ENCODE measurements at regions not wholly inside any gene's neighbourhood (a gene's known extent, or its start where the extent isn't known, plus 50 kb on each side); places are given as distances from the start of the nearest gene placed in this dataset.

GRCh38 chr2:212945526-212945925 lies 205.9 kb downstream of the IKZF2 start:
- TF ChIP-seq POLR2A (IDR thresholded peaks at IDR 0.05) (no peak), POLR2AphosphoS5 (IDR thresholded peaks at IDR 0.05) (no peak), CTCF (IDR thresholded peaks at IDR 0.05) (no peak)
- H3K27ac ChIP-seq, result no peak overlapping the region
- intact Hi-C loops (cut with DNase I), result no loop called here
- WGBS, result 39% methylated on average over 3 of the region's 3 CpGs
- H3K27me3 ChIP-seq (replicated peaks; ENCODE audit: insufficient read depth), result no peaks in the 10 kb centered on the region
- no peak for DNase-seq (ENCODE audit: low spot score)
- no peaks in the 10 kb centered on the region for H3K36me3 ChIP-seq
- no peak overlapping the region for H3K4me3 ChIP-seq
- no peaks in the 10 kb centered on the region for H3K9me3 ChIP-seq
- H3K4me1 ChIP-seq (replicated peaks), result no peaks in the 10 kb centered on the region

DNA sequence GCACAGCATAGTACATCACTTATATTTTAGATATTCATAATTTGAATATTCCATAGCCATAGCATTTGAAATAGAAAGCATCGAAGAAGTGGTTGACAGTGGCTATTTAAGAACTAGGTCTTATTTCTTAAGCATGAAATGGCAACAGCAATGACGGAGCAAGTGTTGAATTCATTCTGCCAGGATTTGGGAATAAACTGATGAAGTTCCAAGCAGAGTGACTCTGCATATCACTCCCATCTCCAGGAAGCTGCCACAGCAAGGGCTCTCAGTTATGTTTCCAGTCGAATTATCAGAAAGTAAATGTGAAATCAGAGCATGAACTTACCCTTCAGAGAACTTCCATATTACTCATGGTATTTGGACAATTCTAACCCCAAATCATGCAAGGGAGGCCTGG lies 208.1 kb downstream of the IKZF2 start:
- TF ChIP-seq CTCF (IDR thresholded peaks at IDR 0.05) (no peak), POLR2AphosphoS5 (IDR thresholded peaks at IDR 0.05) (no peak), POLR2A (IDR thresholded peaks at IDR 0.05) (no peak)
- Histone ChIP-seq H3K27ac (no peak overlapping the region), H3K4me1 (replicated peaks) (peaks cover 4% of the 10 kb centered on the region), H3K27me3 (replicated peaks; ENCODE audit: insufficient read depth) (no peaks in the 10 kb centered on the region), H3K9me3 (no peaks in the 10 kb centered on the region), H3K36me3 (no peaks in the 10 kb centered on the region), H3K4me3 (no peak overlapping the region)
- 88% methylated on average over 3 of the region's 3 CpGs for WGBS
- intact Hi-C loops (cut with DNase I), result no loop called here
- no peak for DNase-seq (ENCODE audit: low spot score)

- Histone ChIP-seq H3K27me3 (replicated peaks; ENCODE audit: insufficient read depth) (no peaks in the 10 kb centered on the region), H3K27ac (peak overlapping the region; percentile 57 to 59), H3K4me3 (no peak overlapping the region), H3K4me1 (replicated peaks) (peaks cover 4% of the 10 kb centered on the region), H3K36me3 (no peaks in the 10 kb centered on the region), H3K9me3 (no peaks in the 10 kb centered on the region)
- 67% methylated on average over 2 of the region's 2 CpGs for whole genome bisulfite sequencing
- DNase-seq (ENCODE audit: low spot score), result no peak
- intact Hi-C loops (cut with DNase I), result no loop called here
- TF ChIP-seq POLR2AphosphoS5 (IDR thresholded peaks at IDR 0.05) (no peak), CTCF (IDR thresholded peaks at IDR 0.05) (no peak)
Measured at GRCh38 chr2:212941361-212941760, 210.1 kb downstream of the IKZF2 start.

DNA sequence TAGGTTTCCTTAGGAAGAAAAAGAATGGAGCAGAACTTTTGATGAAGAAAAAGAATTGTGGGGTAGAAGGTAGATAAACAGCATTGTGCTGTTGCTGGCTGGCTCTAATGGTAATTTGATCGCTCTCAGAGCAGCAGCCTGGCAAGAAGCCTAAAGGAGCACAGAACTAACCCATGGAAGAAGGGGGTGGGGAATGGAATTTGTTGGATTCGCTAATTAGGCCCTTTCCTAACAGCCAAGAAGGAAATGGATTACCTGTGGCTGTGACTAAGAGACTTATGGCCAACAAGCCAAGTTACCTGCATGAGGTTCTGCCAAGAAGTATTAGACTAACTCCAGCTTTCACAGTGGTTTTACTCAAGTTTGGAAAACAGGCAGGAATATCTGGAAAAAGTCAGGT lies 210.6 kb downstream of the IKZF2 start:
- H3K9me3 ChIP-seq, result no peaks in the 10 kb centered on the region
- no peak overlapping the region for H3K4me3 ChIP-seq
- 11% methylated on average over 2 of the region's 2 CpGs for WGBS
- peak; percentile 68 for DNase-seq (ENCODE audit: low spot score)
- H3K4me1 ChIP-seq (replicated peaks), result peaks cover 4% of the 10 kb centered on the region
- no peaks in the 10 kb centered on the region for H3K36me3 ChIP-seq
- H3K27me3 ChIP-seq (replicated peaks; ENCODE audit: insufficient read depth), result no peaks in the 10 kb centered on the region
- peak overlapping the region; percentile 57 to 59 for H3K27ac ChIP-seq
- intact Hi-C loops (cut with DNase I), result no loop called here
- TF ChIP-seq POLR2AphosphoS5 (IDR thresholded peaks at IDR 0.05) (peak; percentile 49), CTCF (IDR thresholded peaks at IDR 0.05) (no peak)

GRCh38 chr2:212939777-212940531 lies 211.5 kb downstream of the IKZF2 start:
- Histone ChIP-seq H3K4me3 (no peak overlapping the region), H3K27ac (peak overlapping the region; percentile 57 to 59), H3K27me3 (replicated peaks; ENCODE audit: insufficient read depth) (no peaks in the 10 kb centered on the region), H3K36me3 (no peaks in the 10 kb centered on the region), H3K9me3 (no peaks in the 10 kb centered on the region), H3K4me1 (replicated peaks) (peaks cover 4% of the 10 kb centered on the region)
- intact Hi-C loops (cut with DNase I), result no loop called here
- 33% methylated on average over 8 of the region's 8 CpGs for WGBS
- DNase-seq (ENCODE audit: low spot score), result peak; percentile 91
- no peak for TF ChIP-seq POLR2A (IDR thresholded peaks at IDR 0.05)
- TF ChIP-seq POLR2AphosphoS5 (IDR thresholded peaks at IDR 0.05), result peak; percentile 92

Measured in prostate gland (tissue), 2 donors.